SK-N-SH (cell line): ENCODE measurements at regions not wholly inside any gene's neighbourhood (a gene's known extent, or its start where the extent isn't known, plus 50 kb on each side); places are given as distances from the start of the nearest gene placed in this dataset.

ENCODE experiments used
- PBX3 ChIP-seq: IDR thresholded peaks from 2 replicates; pipeline ENCODE4; 2012
- POLR2AphosphoS5 ChIP-seq: IDR thresholded peaks from 2 replicates; pipeline ENCODE4 v1.6.1; 2012; ENCODE audit warnings: low read depth, low read length
- RFX5 ChIP-seq: IDR thresholded peaks from 2 replicates; pipeline ENCODE4 v1.6.1; 2012; ENCODE audit warnings: mild to moderate bottlenecking, improper control_type of control experiment, low read length
- TF ChIP-seq, protein P1 (sequence below): fragments of 200-600 bp; sonication (generic); IDR thresholded peaks from 2 replicates; pipeline ENCODE4 v1.6.1; 2017; ENCODE audit warnings: antibody characterized with exemption, mild to moderate bottlenecking, moderate library complexity

- TF ChIP-seq, protein P1, sequence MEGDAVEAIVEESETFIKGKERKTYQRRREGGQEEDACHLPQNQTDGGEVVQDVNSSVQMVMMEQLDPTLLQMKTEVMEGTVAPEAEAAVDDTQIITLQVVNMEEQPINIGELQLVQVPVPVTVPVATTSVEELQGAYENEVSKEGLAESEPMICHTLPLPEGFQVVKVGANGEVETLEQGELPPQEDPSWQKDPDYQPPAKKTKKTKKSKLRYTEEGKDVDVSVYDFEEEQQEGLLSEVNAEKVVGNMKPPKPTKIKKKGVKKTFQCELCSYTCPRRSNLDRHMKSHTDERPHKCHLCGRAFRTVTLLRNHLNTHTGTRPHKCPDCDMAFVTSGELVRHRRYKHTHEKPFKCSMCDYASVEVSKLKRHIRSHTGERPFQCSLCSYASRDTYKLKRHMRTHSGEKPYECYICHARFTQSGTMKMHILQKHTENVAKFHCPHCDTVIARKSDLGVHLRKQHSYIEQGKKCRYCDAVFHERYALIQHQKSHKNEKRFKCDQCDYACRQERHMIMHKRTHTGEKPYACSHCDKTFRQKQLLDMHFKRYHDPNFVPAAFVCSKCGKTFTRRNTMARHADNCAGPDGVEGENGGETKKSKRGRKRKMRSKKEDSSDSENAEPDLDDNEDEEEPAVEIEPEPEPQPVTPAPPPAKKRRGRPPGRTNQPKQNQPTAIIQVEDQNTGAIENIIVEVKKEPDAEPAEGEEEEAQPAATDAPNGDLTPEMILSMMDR, result no peak
- TF ChIP-seq POLR2AphosphoS5 (no peak), PBX3 (no peak), RFX5 (no peak)
These were observed 626.0 kb upstream of the SEL1L start for GRCh38 chr14:82159624-82160023.
